ENCODE measurements at regions not wholly inside any gene's neighbourhood (a gene's known extent, or its start where the extent isn't known, plus 50 kb on each side); places are given as distances from the start of the nearest gene placed in this dataset.

DNA sequence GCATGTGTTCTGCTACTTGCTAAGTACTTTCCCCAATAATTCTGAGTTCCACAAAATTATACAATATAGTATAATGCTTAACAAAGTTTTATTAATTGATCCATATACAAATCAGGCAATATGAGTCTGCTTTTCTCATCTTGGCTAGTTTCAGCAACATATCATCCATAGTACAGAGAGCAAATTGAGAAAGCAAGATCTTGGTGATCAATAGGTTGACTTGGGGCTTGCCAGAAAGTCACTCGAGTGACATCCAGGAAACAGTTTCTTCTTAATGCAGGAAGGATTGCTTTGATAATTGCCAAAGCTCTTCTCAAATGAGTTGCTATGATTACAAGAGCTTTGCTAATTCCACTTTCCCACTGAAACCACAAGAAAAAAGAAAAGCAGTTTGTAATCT, 533.6 kb upstream of the NMUR2 start:
- no peaks in the 10 kb centered on the region for H3K36me3 ChIP-seq (ENCODE audit: control insufficient read depth in 2 of 4, insufficient read depth in 4 of 4, low read length in 3 of 4)
- ChIA-PET CTCF (ENCODE audit: partially characterized antibody) (no interaction called here), POLR2A (ENCODE audit: partially characterized antibody) (no interaction called here)
- no peak for DNase-seq (ENCODE audit: low read depth in 1 of 2, low spot score in 2 of 2)
- H2BK20ac ChIP-seq (ENCODE audit: low read length): no peak overlapping the region
- no peaks in the 10 kb centered on the region for H3K79me2 ChIP-seq (ENCODE audit: control insufficient read depth in 1 of 2, insufficient read depth in 2 of 2, low read length in 2 of 2)
- no peak overlapping the region for H2AK5ac ChIP-seq (ENCODE audit: low read depth, low read length)
- H3K4me3 ChIP-seq (ENCODE audit: extremely low read depth in 1 of 4, insufficient read depth in 2 of 4, low read depth in 3 of 4, low read length in 4 of 4): no peak overlapping the region
- no peak overlapping the region for H2BK15ac ChIP-seq (ENCODE audit: low read length)
- no peak overlapping the region for H2BK5ac ChIP-seq (ENCODE audit: low read depth, low read length)
- no peaks in the 10 kb centered on the region for H3K23me2 ChIP-seq (ENCODE audit: low read depth, low read length)
- H3K9ac ChIP-seq (replicated peaks in 1 of 4; ENCODE audit: extremely low read depth in 1 of 4, low read depth in 3 of 4, low read length in 3 of 4): no peak overlapping the region
- no peak overlapping the region for H3K14ac ChIP-seq (ENCODE audit: insufficient read length)
- no peak for FAIRE-seq
- H3K4ac ChIP-seq (replicated peaks; ENCODE audit: insufficient read length, low read depth, low read length): no peak overlapping the region
- H3K4me2 ChIP-seq (ENCODE audit: insufficient read depth in 1 of 2, low read depth in 2 of 2, low read length in 2 of 2): no peak overlapping the region
- H3K4me1 ChIP-seq (replicated peaks in 1 of 4; ENCODE audit: control insufficient read depth in 3 of 4, insufficient read depth in 4 of 4, low read length in 3 of 4): no peaks in the 10 kb centered on the region
- H2AFZ ChIP-seq (ENCODE audit: low read length): no peak overlapping the region
- no peak overlapping the region for H3K27ac ChIP-seq (ENCODE audit: low read depth, low read length)
- H4K5ac ChIP-seq (ENCODE audit: insufficient read length, low read depth, low read length): no peak overlapping the region
- no peak for TF ChIP-seq SP1 (IDR thresholded peaks at IDR 0.05; ENCODE audit: low read depth, low read length)
- no peak for TF ChIP-seq MAFK (IDR thresholded peaks at IDR 0.05; ENCODE audit: low read depth, low read length)
- TF ChIP-seq RXRA (IDR thresholded peaks at IDR 0.05; ENCODE audit: insufficient read depth, low read depth, low read length): no peak
- TF ChIP-seq CTBP2 (IDR thresholded peaks at IDR 0.05; ENCODE audit: borderline replicate concordance, insufficient read depth, insufficient read length, low read length): no peak
- TF ChIP-seq SRF (IDR thresholded peaks at IDR 0.05; ENCODE audit: low read depth, low read length): no peak
- TF ChIP-seq CREB1 (IDR thresholded peaks at IDR 0.05): no peak
- TF ChIP-seq BCL11A (IDR thresholded peaks at IDR 0.05; ENCODE audit: low read depth in 2 of 2, low read length in 2 of 2): no peak
- H3K9me3 ChIP-seq (ENCODE audit: insufficient read depth in 2 of 2, low read depth in 1 of 2, low read length in 1 of 2): peaks cover 0 to 5% of the 10 kb centered on the region in 2 experiments; a peak in 1 of 4 replicates
- H2BK12ac ChIP-seq (ENCODE audit: low read depth, low read length): no peak overlapping the region
- H3K23ac ChIP-seq (ENCODE audit: insufficient read length): no peak overlapping the region
- no peak overlapping the region for H3K18ac ChIP-seq (ENCODE audit: extremely low read depth, low read length)
- H4K91ac ChIP-seq (replicated peaks; ENCODE audit: insufficient read length, low read length): no peak overlapping the region
- H3K79me1 ChIP-seq (ENCODE audit: low read depth, low read length): no peaks in the 10 kb centered on the region
- no peak overlapping the region for H3K56ac ChIP-seq (replicated peaks; ENCODE audit: insufficient read length, low read depth, low read length)
- no peaks in the 10 kb centered on the region for H3K27me3 ChIP-seq (replicated peaks in 1 of 4; ENCODE audit: control insufficient read depth in 3 of 4, extremely low read depth in 1 of 4, insufficient read depth in 3 of 4, low read length in 3 of 4)
- no peak overlapping the region for H2BK120ac ChIP-seq (replicated peaks; ENCODE audit: low read depth, low read length)
- WGBS, 2 experiments (ENCODE audit: extremely low coverage in 1 of 2, insufficient coverage in 1 of 2, insufficient read length in 1 of 2, insufficient replicate concordance in 2 of 2, low coverage in 1 of 2, low lambda C conversion rate in 2 of 2, missing lambda C conversion rate in 1 of 2): 85% methylated on average over 1 of the region's 1 CpG; no CpG with 5 or more reads in 1 of the 2 experiments
- no peaks in the 10 kb centered on the region for H4K20me1 ChIP-seq (replicated peaks in 1 of 2; ENCODE audit: control insufficient read depth in 1 of 2, insufficient read depth in 2 of 2, low read length in 2 of 2)
- no peak overlapping the region for H4K8ac ChIP-seq (ENCODE audit: extremely low read depth, insufficient read depth, low read length)
